ENCODE measurements at regions not wholly inside any gene's neighbourhood (a gene's known extent, or its start where the extent isn't known, plus 50 kb on each side); places are given as distances from the start of the nearest gene placed in this dataset.

- WGBS (ENCODE audit: missing lambda C conversion rate) = 4% methylated on average over 3 of the region's 3 CpGs
- DNase-seq (ENCODE audit: low read depth in 1 of 2, low spot score in 1 of 2) (no peak), ATAC-seq (no peak), FAIRE-seq (no peak)
- no peak overlapping the region for H3K4me3 ChIP-seq
- H3K4me1 ChIP-seq = no peaks in the 10 kb centered on the region
- TF ChIP-seq EP300 (IDR thresholded peaks at IDR 0.05) = no peak
- no peak for TF ChIP-seq RFX5 (IDR thresholded peaks at IDR 0.05)
- TF ChIP-seq KDM1A (IDR thresholded peaks at IDR 0.05; ENCODE audit: low read depth) = no peak
- TF ChIP-seq CHD2 (IDR thresholded peaks at IDR 0.05; ENCODE audit: low read length, partially characterized antibody) = no peak
- no peak for TF ChIP-seq ZFP36 (IDR thresholded peaks at IDR 0.05; ENCODE audit: borderline replicate concordance, partially characterized antibody)
- no peak for TF ChIP-seq MYC (IDR thresholded peaks at IDR 0.05; ENCODE audit: borderline replicate concordance, low read length)
- no peak for TF ChIP-seq FOSL2 (IDR thresholded peaks at IDR 0.05)
- no peak for TF ChIP-seq FOSL2 (CRISPR knock-in tag; IDR thresholded peaks at IDR 0.05)
- no peak for TF ChIP-seq MAZ (IDR thresholded peaks at IDR 0.05; ENCODE audit: borderline replicate concordance, low read depth, low read length)
- TF ChIP-seq RAD21 (conservative IDR thresholded peaks at IDR 0.05 in 1 of 2, IDR thresholded peaks at IDR 0.05 in 1 of 2) = no peak
- TF ChIP-seq, protein P1, sequence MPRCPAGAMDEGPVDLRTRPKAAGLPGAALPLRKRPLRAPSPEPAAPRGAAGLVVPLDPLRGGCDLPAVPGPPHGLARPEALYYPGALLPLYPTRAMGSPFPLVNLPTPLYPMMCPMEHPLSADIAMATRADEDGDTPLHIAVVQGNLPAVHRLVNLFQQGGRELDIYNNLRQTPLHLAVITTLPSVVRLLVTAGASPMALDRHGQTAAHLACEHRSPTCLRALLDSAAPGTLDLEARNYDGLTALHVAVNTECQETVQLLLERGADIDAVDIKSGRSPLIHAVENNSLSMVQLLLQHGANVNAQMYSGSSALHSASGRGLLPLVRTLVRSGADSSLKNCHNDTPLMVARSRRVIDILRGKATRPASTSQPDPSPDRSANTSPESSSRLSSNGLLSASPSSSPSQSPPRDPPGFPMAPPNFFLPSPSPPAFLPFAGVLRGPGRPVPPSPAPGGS (IDR thresholded peaks at IDR 0.05) = no peak
- no peak for TF ChIP-seq HES2 (IDR thresholded peaks at IDR 0.05)
- TF ChIP-seq JUN (IDR thresholded peaks at IDR 0.05) = no peak
- no peak for TF ChIP-seq HEYL (CRISPR knock-in tag; IDR thresholded peaks at IDR 0.05)
- no peak overlapping the region for H3K27ac ChIP-seq
- ChIA-PET POLR2A (no interaction called here), CTCF (no interaction called here)
- no peak overlapping the region for H3K4me2 ChIP-seq
- no peaks in the 10 kb centered on the region for H3K9me3 ChIP-seq
Measured at GRCh38 chr12:24363177-24363754, 413.8 kb upstream of the SOX5 start.

DNA sequence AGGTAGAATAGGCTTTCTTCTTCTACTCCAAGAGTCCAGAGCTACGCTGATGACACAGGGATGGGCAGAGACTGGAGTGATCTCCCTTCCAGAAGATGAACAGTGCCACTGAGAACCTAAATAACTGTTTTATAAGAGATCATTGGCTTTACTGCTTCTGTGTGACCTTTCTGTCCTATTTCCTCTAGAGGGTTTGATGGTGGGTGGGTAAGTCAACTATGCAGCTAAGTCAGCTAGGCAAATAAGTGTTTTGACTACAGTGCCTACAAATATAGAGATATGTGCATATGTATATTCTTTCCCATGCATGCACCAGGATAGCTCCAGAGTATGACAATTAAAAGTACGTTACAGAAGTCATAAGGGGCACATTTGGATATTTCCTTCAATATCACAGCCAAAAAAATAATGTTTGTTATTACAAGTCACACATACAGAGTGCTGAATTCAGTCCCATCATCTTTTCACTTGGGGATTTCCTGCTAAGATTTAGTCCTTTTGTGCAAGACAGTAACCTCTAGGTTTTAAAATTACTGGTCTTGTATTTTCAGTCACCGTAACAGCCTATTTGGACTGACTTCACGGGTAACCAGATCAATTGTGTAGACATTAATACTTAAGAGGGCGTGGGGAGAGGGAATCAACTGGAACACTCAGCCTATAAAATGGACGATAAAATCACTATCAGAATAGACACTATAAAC lies 412.6 kb upstream of the SOX5 start:
- ChIA-PET CTCF (no interaction called here), POLR2A (no interaction called here)
- 7% methylated on average over 6 of the region's 6 CpGs for WGBS (ENCODE audit: missing lambda C conversion rate)
- FAIRE-seq (no peak), DNase-seq (ENCODE audit: low read depth in 1 of 2, low spot score in 1 of 2) (no peak), ATAC-seq (no peak)
- no peaks in the 10 kb centered on the region for H3K9me3 ChIP-seq
- H3K4me1 ChIP-seq = no peaks in the 10 kb centered on the region
- H3K27ac ChIP-seq = no peak overlapping the region
- no peak overlapping the region for H3K4me2 ChIP-seq
- no peak for TF ChIP-seq MAZ (IDR thresholded peaks at IDR 0.05; ENCODE audit: borderline replicate concordance, low read depth, low read length)
- TF ChIP-seq, protein P2, sequence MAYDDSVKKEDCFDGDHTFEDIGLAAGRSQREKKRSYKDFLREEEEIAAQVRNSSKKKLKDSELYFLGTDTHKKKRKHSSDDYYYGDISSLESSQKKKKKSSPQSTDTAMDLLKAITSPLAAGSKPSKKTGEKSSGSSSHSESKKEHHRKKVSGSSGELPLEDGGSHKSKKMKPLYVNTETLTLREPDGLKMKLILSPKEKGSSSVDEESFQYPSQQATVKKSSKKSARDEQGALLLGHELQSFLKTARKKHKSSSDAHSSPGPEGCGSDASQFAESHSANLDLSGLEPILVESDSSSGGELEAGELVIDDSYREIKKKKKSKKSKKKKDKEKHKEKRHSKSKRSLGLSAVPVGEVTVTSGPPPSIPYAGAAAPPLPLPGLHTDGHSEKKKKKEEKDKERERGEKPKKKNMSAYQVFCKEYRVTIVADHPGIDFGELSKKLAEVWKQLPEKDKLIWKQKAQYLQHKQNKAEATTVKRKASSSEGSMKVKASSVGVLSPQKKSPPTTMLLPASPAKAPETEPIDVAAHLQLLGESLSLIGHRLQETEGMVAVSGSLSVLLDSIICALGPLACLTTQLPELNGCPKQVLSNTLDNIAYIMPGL (CRISPR knock-in tag; IDR thresholded peaks at IDR 0.05; ENCODE audit: borderline replicate concordance) = no peak
- TF ChIP-seq JUNB (IDR thresholded peaks at IDR 0.05) = no peak
- no peak for TF ChIP-seq HDAC2 (IDR thresholded peaks at IDR 0.05)
- no peak for TF ChIP-seq EP300 (IDR thresholded peaks at IDR 0.05)
- no peak for TF ChIP-seq MYC (IDR thresholded peaks at IDR 0.05; ENCODE audit: borderline replicate concordance, low read length)
- TF ChIP-seq TP53 (CRISPR knock-in tag; IDR thresholded peaks at IDR 0.05) = no peak
- TF ChIP-seq MAX (IDR thresholded peaks at IDR 0.05) = no peak
- H3K4me3 ChIP-seq = no peak overlapping the region

GRCh38 chr12:24360907-24361306 lies 411.4 kb upstream of the SOX5 start:
- WGBS (ENCODE audit: missing lambda C conversion rate) = 2% methylated on average over 5 of the region's 5 CpGs
- ChIA-PET CTCF (no interaction called here), POLR2A (no interaction called here)
- Histone ChIP-seq H3K4me1 (no peaks in the 10 kb centered on the region), H3K9me3 (no peaks in the 10 kb centered on the region), H3K4me3 (no peak overlapping the region), H3K4me2 (no peak overlapping the region), H3K27ac (no peak overlapping the region)
- DNase-seq (ENCODE audit: low read depth in 1 of 2, low spot score in 1 of 2) (no peak), FAIRE-seq (no peak), ATAC-seq (no peak)
- TF ChIP-seq SMC3 (IDR thresholded peaks at IDR 0.05) = no peak
- TF ChIP-seq, protein P2 (CRISPR knock-in tag; IDR thresholded peaks at IDR 0.05; ENCODE audit: borderline replicate concordance) = no peak
